ENCODE measurements at regions not wholly inside any gene's neighbourhood (a gene's known extent, or its start where the extent isn't known, plus 50 kb on each side); places are given as distances from the start of the nearest gene placed in this dataset.

GRCh38 chr9:69984831-69985230, 58.8 kb upstream of the MAMDC2 start:
- Histone ChIP-seq H3K36me3 (no peaks in the 10 kb centered on the region), H3K4me1 (replicated peaks) (peaks cover 10% of the 10 kb centered on the region), H3K4me3 (no peak overlapping the region), H3K9me3 (replicated peaks) (no peaks in the 10 kb centered on the region), H3K27ac (no peak overlapping the region), H3K27me3 (replicated peaks) (no peaks in the 10 kb centered on the region)
- no peak for DNase-seq (ENCODE audit: low read depth in 1 of 2, low spot score in 2 of 2)

GRCh38 chr9:69985971-69986370, 57.7 kb upstream of the MAMDC2 start:
- H3K4me3 ChIP-seq = no peak overlapping the region
- peaks cover 10% of the 10 kb centered on the region for H3K4me1 ChIP-seq (replicated peaks)

GRCh38 chr9:69986970-69987369, 56.7 kb upstream of the MAMDC2 start:
- peaks cover 1% of the 10 kb centered on the region for H3K4me1 ChIP-seq (replicated peaks)
- no peaks in the 10 kb centered on the region for H3K27me3 ChIP-seq (replicated peaks)
- H3K36me3 ChIP-seq = no peaks in the 10 kb centered on the region
- no peak overlapping the region for H3K4me3 ChIP-seq
- H3K27ac ChIP-seq = no peak overlapping the region
- DNase-seq (ENCODE audit: low read depth in 1 of 2, low spot score in 2 of 2) = no peak
- no peaks in the 10 kb centered on the region for H3K9me3 ChIP-seq (replicated peaks)

More at GRCh38 chr9:69985971-69986370, 57.7 kb upstream of the MAMDC2 start:
- no peaks in the 10 kb centered on the region for H3K36me3 ChIP-seq
- no peak for DNase-seq (ENCODE audit: low read depth in 1 of 2, low spot score in 2 of 2)
- no peak overlapping the region for H3K27ac ChIP-seq
- H3K9me3 ChIP-seq (replicated peaks) = no peaks in the 10 kb centered on the region
- H3K27me3 ChIP-seq (replicated peaks) = no peaks in the 10 kb centered on the region

- no peaks in the 10 kb centered on the region for H3K36me3 ChIP-seq
- no peaks in the 10 kb centered on the region for H3K9me3 ChIP-seq (replicated peaks)
- DNase-seq (ENCODE audit: low read depth in 1 of 2, low spot score in 2 of 2) = no peak
- no peak overlapping the region for H3K4me3 ChIP-seq
- no peaks in the 10 kb centered on the region for H3K4me1 ChIP-seq (replicated peaks)
- no peaks in the 10 kb centered on the region for H3K27me3 ChIP-seq (replicated peaks)
- no peak overlapping the region for H3K27ac ChIP-seq
These were observed 56.2 kb upstream of the MAMDC2 start for GRCh38 chr9:69987457-69987856.

- H3K4me3 ChIP-seq = no peak overlapping the region
- H3K36me3 ChIP-seq = no peaks in the 10 kb centered on the region
- no peaks in the 10 kb centered on the region for H3K27me3 ChIP-seq (replicated peaks)
- no peak overlapping the region for H3K27ac ChIP-seq
- H3K4me1 ChIP-seq (replicated peaks) = no peaks in the 10 kb centered on the region
- DNase-seq (ENCODE audit: low read depth in 1 of 2, low spot score in 2 of 2) = no peak
- no peaks in the 10 kb centered on the region for H3K9me3 ChIP-seq (replicated peaks)
These were observed 50.5 kb upstream of the MAMDC2 start for GRCh38 chr9:69993110-69993509.
